Kidney glomerular epithelial cell (primary cell): ENCODE measurements at regions not wholly inside any gene's neighbourhood (a gene's known extent, or its start where the extent isn't known, plus 50 kb on each side); places are given as distances from the start of the nearest gene placed in this dataset.
"Not testable (repeated sequence)": the region's sequence is repeated elsewhere in the genome, so short reads cannot be mapped to it uniquely, and the experiment has no call there.

ENCODE experiments used
- DNase-seq: peaks from one replicate; lab custom pipeline; 2025; lab: John Stamatoyannopoulos, UW

- DNase-seq, result no peak
Observed at GRCh38 chr5:67561151-67561932, 364.7 kb upstream of the CD180 start.

- DNase-seq, result no peak
Observed at GRCh38 chr5:67552773-67553172, 356.2 kb upstream of the CD180 start.

- no peak for DNase-seq
Observed at GRCh38 chr5:67549947-67550346, 353.3 kb upstream of the CD180 start.

GRCh38 chr5:67549296-67549618 is 352.7 kb upstream of the CD180 start:
- no peak for DNase-seq

- DNase-seq, result no peak
Observed at GRCh38 chr5:67548520-67549295, 352.1 kb upstream of the CD180 start.

- no peak for DNase-seq
Observed at GRCh38 chr5:67547682-67548081, 351.1 kb upstream of the CD180 start.

- DNase-seq, result not testable (repeated sequence)
Observed at GRCh38 chr5:67544942-67545341, 348.3 kb upstream of the CD180 start.

GRCh38 chr5:67543720-67544270 is 347.2 kb upstream of the CD180 start:
- DNase-seq, result no peak

GRCh38 chr5:67542479-67542878 is 345.9 kb upstream of the CD180 start:
- no peak for DNase-seq

- DNase-seq, result no peak
Observed at GRCh38 chr5:67541875-67542274, 345.3 kb upstream of the CD180 start.

- no peak for DNase-seq
Observed at GRCh38 chr5:67538855-67539506, 342.4 kb upstream of the CD180 start.

DNA sequence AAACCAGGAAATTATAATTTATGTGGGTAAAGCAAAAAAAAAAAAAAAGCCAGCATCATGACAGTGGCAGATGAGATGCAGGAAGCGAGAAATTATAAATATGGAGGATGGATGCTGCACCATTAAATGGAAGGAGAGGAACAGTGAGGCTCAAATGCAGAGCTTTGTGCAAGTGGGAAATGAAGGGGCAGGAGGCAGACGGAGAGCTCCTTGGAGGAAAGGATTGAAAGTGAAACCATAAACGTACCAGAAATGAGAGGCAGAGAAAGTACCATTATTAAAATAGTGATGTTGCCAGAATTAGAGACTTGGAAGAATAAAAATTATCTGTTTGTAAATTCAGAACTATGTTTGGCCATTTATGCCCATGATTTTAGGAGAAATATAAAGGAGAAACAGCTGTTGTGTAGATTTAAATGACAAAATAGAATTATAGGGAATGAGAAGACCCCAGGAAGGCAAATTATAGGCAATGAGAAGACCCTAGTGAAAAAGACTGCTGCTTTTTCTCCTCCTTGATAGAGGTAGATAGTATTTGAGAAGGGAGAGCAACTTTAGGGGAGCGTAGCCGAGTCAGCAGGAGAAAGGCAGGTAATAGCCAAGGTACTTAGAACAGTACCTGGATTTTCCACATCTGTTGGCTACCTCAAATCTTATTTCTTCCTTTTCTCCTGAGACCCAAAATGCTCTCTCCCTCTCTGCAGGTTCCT is 341.0 kb upstream of the CD180 start:
- no peak for DNase-seq

DNA sequence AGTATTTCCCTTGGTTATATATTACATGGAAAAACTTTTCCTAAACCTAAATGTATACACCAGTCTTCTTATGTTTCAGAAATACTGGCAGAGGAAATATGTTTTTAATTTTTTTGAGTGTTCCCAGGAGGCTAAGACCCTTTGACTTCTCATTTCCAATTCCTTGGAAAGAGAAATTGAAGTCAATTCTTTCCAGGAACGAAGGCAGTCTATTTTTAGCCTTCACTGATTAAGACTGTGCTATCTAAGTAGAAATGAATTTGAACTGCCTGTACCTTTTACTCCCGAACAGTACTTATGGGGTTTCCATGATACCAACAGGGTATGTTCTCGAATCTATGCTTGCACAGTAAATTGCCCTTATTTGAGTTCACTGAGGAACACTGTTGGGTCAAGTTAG is 340.3 kb upstream of the CD180 start:
- DNase-seq, result no peak

- DNase-seq, result no peak
Observed at GRCh38 chr5:67530609-67531255, 334.1 kb upstream of the CD180 start.

DNA sequence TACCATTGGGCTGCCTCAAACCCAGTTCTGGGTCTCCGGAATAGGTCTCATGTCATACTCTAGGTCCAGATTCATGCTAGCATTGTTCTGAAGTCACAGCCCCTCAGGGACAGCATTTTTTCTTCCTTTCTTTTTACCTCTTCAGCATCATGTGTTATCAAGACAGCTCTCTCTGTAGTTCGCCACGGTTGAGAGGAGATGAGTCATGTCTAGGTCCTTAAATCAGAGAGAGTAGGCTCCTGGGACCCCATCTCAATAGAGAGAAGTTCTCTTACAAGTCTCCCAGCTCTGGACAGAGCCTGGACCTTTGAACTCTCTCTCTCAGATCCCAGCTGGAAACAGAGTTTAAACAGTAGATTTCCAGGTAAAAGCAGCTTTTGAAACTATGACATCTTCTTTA is 332.4 kb upstream of the CD180 start:
- DNase-seq, result peak; percentile 27

GRCh38 chr5:67526793-67527192 is 330.2 kb upstream of the CD180 start:
- no peak for DNase-seq

- DNase-seq, result no peak
Observed at GRCh38 chr5:67520161-67520908, 323.7 kb upstream of the CD180 start.

GRCh38 chr5:67518227-67518626 is 321.6 kb upstream of the CD180 start:
- DNase-seq, result no peak

DNA sequence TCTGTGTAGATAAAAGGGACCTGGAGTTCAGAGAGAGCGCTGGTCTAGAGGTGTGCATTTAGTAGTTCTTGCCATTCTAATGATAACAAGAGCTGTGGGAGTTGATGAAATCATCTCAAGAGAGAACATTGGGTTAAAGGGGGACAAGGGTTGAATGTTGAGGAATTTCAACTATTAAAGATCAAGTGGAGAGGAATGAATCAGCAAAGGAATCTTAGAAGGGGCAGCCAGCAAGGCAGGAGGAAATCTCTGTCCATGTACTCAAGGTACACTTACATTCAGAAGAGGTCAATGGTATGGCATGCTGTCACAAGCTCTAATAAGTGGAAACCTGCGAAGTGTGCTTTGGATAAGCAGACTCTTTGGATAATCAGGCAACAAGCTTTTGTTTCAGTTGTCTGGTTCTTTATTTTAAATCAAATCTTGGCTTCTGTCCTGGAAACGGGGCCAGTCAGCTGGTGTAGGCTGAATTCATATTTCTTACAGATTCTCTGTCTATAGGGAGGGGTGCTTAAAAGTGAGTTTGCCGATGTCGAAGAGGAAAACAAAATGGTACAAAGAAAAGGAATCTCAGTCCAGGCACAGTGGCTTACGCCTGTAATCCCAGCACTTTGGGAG is 320.5 kb upstream of the CD180 start:
- peak; percentile 75 for DNase-seq

DNA sequence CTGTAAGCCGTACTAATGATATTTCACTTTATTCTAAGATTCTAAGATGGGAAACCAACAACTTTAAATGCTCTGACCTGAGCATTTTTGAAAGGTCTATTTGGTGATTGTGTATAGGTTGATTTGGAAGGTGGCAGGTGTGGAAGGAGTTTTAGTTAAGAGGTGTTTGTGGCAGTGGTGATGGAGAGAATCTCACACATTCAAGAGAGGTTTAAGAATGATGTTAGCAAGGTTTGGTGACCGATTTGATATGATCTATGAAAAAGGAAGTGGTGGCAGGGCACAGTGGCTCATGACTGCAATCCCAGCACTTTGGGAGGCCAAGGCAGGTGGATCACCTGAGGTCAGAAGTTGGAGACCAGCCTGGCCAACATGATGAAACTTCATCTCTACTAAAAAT is 319.2 kb upstream of the CD180 start:
- DNase-seq, result no peak
